Dermis microvascular lymphatic vessel endothelial cell (primary cell): ENCODE measurements at regions not wholly inside any gene's neighbourhood (a gene's known extent, or its start where the extent isn't known, plus 50 kb on each side); places are given as distances from the start of the nearest gene placed in this dataset.
A peak's percentile ranks its signal among the peaks of the same experiment; 100 is the strongest.

Source experiments
- DNase-seq, 2 donors: peaks; one replicate each; pipeline versions ENCODE4 v3.0.0 to v3.0.0-alpha.2; 2010; ENCODE audit warnings: low read depth in 2 of 2

DNA sequence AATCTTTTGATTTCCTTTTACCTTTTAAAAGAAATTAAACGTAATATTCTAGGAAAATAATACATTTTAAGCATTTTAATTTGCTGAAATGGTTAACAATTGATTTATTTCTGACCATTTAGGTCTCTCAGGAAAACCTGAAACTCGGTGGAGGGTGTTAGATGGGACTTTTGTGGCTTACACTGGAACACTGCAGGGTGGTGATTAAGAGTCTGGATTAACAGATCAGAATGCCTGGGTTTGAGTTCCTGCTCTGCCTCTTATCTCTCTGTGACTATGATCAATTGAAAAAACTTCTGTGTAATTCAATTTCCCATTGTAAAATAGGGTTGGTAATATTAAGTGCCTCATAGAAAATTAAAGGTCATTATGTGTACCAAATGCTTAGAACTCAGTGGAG is 168.7 kb downstream of the UBE2E3 start:
- DNase-seq: no peak

GRCh38 chr2:181152226-181152625 is 171.8 kb downstream of the UBE2E3 start:
- no peak for DNase-seq

DNA sequence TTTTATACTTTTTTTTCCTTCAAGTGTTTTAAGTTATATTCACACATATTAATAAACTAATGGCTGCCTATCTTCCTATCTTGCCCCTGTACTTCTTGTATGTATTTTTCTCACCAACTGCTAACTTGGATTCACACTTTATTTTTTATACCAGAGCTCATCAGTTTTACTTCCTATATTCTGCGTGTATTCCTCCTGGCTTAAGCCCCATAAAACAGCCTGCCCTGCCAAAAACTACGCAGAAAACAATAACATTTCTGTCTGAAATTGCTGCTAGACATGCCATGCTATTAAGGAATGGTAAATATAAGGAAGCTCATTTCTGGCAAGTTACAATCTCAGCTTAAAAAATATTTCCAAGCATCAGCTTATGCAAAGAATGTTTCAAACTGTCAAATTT is 172.3 kb downstream of the UBE2E3 start:
- no peak for DNase-seq

DNA sequence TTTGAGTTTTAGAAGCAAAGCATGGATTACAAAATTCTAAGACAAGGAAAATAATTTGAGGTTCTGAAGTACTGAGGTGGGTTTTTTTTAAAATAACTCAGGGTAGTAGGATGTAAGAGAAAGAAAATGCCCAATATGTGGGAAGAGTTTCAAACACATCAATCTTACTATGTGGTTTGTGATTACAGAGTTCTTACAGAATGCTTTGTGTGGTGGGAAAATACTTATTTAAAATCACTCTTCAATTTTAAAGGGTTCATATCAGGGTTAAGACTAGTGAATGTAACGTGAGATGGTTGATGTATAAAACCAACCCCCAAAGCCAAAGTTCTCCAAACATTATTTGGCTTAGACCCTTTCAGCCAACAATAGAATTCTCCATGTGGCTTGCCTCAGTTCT is 173.5 kb downstream of the UBE2E3 start:
- DNase-seq: no peak

- no peak for DNase-seq
These were observed 176.9 kb downstream of the UBE2E3 start for GRCh38 chr2:181157326-181157725.

- no peak for DNase-seq
These were observed 178.0 kb downstream of the UBE2E3 start for GRCh38 chr2:181158427-181158826.

DNA sequence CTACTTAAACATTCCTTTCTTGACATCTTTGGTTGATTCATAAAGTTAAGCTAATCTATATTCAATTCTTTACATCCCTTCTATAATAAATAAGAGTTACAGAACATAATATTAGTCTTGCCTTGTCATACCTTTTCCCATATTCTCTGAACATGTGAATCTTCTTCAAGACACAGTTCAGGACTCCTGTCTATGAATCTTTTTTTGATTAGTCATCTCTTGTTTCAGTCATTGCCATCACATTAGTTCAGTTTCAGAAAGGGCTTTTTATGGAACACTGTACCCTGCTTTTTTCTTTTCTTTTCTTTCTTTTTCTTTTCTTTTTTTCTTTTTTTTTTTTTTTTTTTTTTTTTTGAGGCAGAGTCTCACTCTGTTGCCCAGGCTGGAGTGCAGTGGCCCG is 181.2 kb downstream of the UBE2E3 start:
- DNase-seq: no peak

DNA sequence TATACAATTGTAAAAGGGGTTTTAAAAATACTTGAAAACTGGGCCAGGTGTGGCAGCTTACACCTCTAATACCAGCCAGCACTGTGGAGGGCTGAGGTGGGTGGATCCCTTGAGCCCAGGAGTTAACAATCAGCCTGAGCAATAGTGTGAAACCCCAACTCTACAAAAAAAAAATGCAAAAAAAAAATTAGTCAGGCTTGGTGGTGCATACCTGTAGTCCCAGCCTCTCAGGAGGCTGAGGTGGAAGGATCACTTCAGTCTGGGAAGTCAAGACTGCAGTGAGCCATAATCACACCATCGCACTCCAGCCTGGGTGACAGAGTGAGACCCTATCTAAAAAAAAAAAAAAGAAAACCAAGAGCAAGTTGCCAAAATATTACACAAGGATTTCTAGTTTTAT is 182.7 kb downstream of the UBE2E3 start:
- DNase-seq: no peak

DNA sequence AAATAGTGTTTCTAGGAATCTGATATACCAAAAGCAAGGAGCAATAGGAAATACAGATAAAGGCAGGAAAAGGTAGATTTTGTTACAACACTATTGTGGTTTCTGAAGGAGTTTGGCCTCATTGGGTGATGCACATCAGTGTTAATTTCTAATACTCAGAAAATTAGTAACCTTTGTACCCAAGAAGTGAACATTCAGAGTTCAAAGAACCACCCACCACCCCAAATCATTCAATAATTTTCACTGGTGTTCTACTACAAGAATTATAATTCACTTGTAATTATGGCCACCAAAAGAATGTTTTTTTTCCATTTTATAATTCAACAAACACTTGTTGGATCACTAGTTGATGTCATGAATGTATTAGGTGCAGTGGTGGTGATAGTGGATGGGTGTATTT is 183.3 kb downstream of the UBE2E3 start:
- no peak for DNase-seq

GRCh38 chr2:181164699-181165098 is 184.3 kb downstream of the UBE2E3 start:
- DNase-seq: no peak

- no peak for DNase-seq
These were observed 184.9 kb downstream of the UBE2E3 start for GRCh38 chr2:181165199-181165868.

DNA sequence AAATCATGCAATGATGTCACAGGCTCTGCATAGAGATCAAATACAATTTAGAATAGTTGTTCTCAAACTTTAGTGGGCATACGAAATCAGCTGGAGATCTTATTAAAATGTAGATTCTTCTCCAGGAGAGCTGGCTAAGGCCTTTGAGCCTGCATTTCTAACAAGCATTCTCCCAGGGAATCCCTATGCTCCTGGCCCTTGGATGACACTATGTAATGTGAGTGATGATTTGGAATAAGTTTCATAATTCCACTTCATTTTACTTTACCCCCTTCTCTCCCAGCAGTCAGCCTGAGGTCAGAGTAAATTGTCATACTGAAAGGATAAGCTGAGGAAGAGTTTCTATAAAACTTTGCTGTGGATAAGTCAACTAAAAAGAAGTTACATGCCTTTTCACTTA is 189.1 kb downstream of the UBE2E3 start:
- DNase-seq: no peak

DNA sequence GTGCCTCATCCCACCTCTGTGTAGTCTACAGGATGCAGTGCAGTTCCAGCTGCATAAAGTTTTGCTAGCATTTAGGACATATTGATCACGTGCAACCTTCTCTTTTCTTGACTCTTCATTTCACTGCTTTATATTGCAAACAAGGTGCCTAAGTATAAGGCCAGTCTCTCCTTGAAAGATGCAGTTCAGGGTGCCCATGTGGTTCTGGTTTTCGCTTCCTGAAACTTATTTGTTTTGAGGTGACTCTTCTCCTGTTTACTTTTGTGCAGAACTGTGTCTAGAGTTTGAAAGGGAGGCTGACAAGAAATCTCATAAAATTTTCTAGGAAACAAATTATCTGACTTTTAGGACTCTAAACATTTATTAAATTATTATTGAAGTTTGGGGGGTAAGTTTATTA is 189.9 kb downstream of the UBE2E3 start:
- DNase-seq: no peak

GRCh38 chr2:181172676-181173075 is 192.3 kb downstream of the UBE2E3 start:
- DNase-seq: no peak

DNA sequence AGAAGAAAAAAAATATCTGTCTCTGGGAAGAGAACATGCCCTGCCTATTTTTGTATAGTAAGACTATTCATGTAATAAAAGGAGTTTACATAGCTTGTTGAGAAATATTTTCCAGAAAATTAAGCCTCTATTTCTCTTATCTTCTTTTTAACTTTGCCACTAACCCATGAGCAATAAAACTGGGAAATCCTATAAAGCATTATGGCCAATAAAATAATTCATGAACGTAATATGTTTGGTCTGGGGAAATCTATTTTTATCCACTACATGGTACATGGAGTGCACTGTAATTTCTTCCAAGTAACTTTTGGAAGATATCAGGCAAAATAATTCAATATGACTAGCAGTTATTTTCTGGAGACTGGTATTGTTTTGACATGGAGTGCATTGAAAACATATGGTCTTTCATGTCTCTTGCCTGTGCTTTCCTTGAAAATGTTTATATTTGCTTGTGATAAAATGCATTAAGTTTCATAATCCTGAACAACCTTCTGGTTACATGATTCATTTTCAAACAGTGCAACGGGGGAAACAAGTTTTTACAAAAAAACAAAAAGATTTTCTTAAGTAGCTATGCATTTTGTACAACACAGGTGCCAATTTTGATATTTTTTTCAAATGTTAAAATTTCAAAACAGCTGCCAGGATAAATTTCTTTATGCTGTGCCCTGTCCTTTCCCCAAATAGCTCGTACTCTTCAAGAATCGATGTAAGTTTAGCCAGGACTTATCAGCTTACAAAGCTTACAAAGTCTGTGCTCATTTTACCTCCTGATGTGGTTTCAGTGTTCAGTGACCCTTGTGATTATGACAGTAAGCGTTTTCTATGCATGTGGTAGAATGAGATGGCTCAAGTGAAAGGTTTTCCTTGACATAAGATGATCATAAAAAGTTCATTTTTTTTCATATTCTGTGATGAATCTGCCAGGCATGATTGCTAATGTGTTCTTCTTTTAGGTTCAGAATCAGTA is 194.5 kb downstream of the UBE2E3 start:
- DNase-seq: no peak

- DNase-seq: no peak
These were observed 196.1 kb downstream of the UBE2E3 start for GRCh38 chr2:181176540-181176939.

GRCh38 chr2:181177376-181177775 is 197.0 kb downstream of the UBE2E3 start:
- DNase-seq: no peak

GRCh38 chr2:181178130-181178529 is 197.7 kb downstream of the UBE2E3 start:
- DNase-seq: no peak

- peak in 1 of 2 donors; percentile 9 for DNase-seq
These were observed 198.5 kb downstream of the UBE2E3 start for GRCh38 chr2:181178823-181179412.

GRCh38 chr2:181183878-181184542 is 203.6 kb downstream of the UBE2E3 start:
- DNase-seq: no peak

DNA sequence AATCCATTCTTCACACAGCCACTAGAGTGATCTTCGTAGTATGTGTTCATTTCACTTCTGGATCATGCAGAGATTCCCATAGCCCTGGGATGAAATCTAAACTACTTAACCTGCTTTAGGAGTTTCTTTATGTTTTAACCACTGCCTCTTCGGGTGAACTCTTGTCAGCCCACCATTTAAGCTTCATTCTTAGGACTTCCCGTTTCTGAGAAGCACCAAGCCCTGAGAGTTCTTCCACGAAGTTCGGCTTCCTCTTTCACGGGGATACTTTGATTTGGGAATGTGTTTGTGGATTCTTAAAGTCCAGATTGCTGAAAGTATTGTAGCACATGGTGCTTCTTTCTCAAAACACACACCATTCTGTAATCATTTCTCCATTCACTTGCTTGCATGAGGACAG is 205.0 kb downstream of the UBE2E3 start:
- DNase-seq: no peak

- DNase-seq: no peak
These were observed 205.5 kb downstream of the UBE2E3 start for GRCh38 chr2:181185948-181186347.
